ENCODE measurements at regions not wholly inside any gene's neighbourhood (a gene's known extent, or its start where the extent isn't known, plus 50 kb on each side); places are given as distances from the start of the nearest gene placed in this dataset.

DNA sequence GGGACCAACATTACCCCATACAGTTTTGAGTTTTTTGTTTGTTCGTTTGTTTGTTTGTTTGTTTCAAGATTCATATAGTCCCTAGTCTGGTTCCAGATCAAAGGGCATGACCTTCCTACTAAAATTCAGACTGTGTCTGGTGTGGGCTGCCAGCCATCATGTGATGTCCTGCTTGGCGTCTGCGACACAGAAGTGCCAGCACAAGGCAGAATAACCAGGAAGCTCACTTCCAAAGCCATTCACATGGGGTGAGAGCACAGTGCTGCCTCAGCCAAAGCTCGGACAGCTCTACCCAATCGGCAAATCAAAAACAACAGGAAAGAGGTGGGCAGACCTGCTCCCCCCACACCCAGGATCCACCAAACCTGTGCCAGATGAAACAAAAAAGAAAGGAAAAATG is 142.6 kb upstream of the THBS1 start:
- Histone ChIP-seq H3K36me3 (ENCODE audit: insufficient read depth in 1 of 2, low read depth in 1 of 2) (no peaks in the 10 kb centered on the region), H3K4me1 (peaks cover 3% of the 10 kb centered on the region), H3K4me3 (no peak overlapping the region), H3K9me3 (no peaks in the 10 kb centered on the region), H3K27ac (no peak overlapping the region), H3K27me3 (ENCODE audit: insufficient read depth in 3 of 3, low read length in 2 of 3) (no peaks in the 10 kb centered on the region)
- TF ChIP-seq, protein P1, sequence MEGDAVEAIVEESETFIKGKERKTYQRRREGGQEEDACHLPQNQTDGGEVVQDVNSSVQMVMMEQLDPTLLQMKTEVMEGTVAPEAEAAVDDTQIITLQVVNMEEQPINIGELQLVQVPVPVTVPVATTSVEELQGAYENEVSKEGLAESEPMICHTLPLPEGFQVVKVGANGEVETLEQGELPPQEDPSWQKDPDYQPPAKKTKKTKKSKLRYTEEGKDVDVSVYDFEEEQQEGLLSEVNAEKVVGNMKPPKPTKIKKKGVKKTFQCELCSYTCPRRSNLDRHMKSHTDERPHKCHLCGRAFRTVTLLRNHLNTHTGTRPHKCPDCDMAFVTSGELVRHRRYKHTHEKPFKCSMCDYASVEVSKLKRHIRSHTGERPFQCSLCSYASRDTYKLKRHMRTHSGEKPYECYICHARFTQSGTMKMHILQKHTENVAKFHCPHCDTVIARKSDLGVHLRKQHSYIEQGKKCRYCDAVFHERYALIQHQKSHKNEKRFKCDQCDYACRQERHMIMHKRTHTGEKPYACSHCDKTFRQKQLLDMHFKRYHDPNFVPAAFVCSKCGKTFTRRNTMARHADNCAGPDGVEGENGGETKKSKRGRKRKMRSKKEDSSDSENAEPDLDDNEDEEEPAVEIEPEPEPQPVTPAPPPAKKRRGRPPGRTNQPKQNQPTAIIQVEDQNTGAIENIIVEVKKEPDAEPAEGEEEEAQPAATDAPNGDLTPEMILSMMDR (IDR thresholded peaks at IDR 0.05), result no peak
- DNase-seq (peak in 1 of 2 donors; percentile 61), ATAC-seq (no peak)
- 17 to 36% (median 25%) methylated on average over 5 of the region's 5 CpGs for WGBS, 3 donors
- intact Hi-C loops (cut with DNase I), result no loop called here

DNA sequence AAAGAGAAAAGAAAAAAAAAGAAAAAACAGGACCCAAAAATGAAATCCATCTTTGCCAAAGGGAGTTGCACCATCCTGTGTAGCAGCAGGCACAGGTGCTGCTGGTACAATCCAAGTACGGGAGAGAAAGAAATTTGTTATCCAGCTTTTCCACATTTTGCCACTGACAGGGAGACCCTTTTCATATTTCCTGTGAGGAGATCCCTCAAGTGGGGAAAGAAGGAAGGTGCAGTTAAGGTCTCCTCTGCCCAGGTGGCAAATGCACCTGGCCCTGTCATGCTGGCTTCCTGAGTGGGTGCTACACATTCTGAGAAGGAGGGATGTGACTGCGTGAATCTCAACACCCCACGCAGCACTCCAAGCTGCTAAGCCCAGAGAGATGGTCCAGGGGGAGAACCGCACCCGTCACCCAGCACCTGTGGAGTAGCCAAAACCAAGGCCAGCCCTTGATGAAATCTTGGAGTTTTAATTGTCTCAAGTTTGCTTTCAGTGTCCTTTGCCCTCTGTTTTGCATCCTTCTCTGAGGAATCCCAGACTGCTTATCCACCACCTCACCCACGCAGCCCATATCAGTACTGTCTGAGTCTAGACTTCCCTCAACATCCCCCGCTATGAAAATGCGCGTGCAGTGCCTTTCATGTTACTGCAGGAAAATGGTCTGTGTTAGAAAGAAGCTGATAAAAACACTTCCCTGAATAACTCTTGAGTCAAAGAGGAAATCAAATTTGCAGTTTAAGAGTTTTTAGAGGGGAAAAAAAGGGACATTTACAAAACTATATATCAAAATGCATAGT is 141.9 kb upstream of the THBS1 start:
- ATAC-seq, result no peak

DNA sequence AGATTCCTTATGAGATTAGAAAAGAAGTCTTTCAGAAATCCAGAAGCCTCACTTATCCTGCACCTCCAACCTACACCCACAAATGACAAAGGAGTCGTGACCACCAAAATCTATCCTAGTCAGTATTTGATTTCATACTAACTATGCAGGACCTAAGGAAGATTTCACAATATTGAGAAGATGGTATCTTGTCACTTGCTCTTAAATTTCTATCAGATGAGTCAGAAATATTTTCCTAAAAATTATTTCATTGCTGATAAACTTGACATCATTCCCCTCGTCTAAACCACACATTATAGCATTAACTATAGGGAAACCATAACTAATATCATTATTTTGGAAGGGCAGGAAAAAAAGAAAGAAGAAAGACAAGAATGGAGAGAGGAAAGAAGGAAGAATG is 138.0 kb upstream of the THBS1 start:
- TF ChIP-seq, protein P1 (IDR thresholded peaks at IDR 0.05), result no peak
- H3K36me3 ChIP-seq (ENCODE audit: insufficient read depth in 1 of 2, low read depth in 1 of 2), result no peaks in the 10 kb centered on the region
- ATAC-seq (no peak), DNase-seq (no peak)
- intact Hi-C loops (cut with DNase I), result no loop called here
- no peak overlapping the region for H3K27ac ChIP-seq
- H3K9me3 ChIP-seq, result no peaks in the 10 kb centered on the region
- H3K4me1 ChIP-seq, result no peaks in the 10 kb centered on the region
- WGBS, 3 donors, result 66 to 81% (median 71%) methylated on average over 2 of the region's 2 CpGs
- no peak overlapping the region for H3K4me3 ChIP-seq
- H3K27me3 ChIP-seq (ENCODE audit: insufficient read depth in 3 of 3, low read length in 2 of 3), result no peaks in the 10 kb centered on the region

More for the DNA sequence above, 141.9 kb upstream of the THBS1 start:
- no peaks in the 10 kb centered on the region for H3K9me3 ChIP-seq
- no peak overlapping the region for H3K4me3 ChIP-seq
- WGBS, 3 donors, result 80 to 85% (median 83%) methylated on average over 9 of the region's 9 CpGs
- TF ChIP-seq, protein P1 (IDR thresholded peaks at IDR 0.05), result no peak
- DNase-seq, result no peak
- H3K27ac ChIP-seq, result no peak overlapping the region
- H3K27me3 ChIP-seq (ENCODE audit: insufficient read depth in 3 of 3, low read length in 2 of 3), result no peaks in the 10 kb centered on the region
- H3K4me1 ChIP-seq, result no peaks in the 10 kb centered on the region
- intact Hi-C loops (cut with DNase I), result no loop called here
- H3K36me3 ChIP-seq (ENCODE audit: insufficient read depth in 1 of 2, low read depth in 1 of 2), result no peaks in the 10 kb centered on the region

GRCh38 chr15:39443659-39444219 is 137.1 kb upstream of the THBS1 start:
- H3K36me3 ChIP-seq (ENCODE audit: insufficient read depth in 1 of 2, low read depth in 1 of 2), result no peaks in the 10 kb centered on the region
- TF ChIP-seq, protein P1 (IDR thresholded peaks at IDR 0.05), result no peak
- ATAC-seq, result no peak
- no peak overlapping the region for H3K4me3 ChIP-seq
- no peaks in the 10 kb centered on the region for H3K27me3 ChIP-seq (ENCODE audit: insufficient read depth in 3 of 3, low read length in 2 of 3)
- no peaks in the 10 kb centered on the region for H3K4me1 ChIP-seq
- DNase-seq, result no peak
- 97 to 99% (median 98%) methylated on average over 4 of the region's 4 CpGs for WGBS, 3 donors
- intact Hi-C loops (cut with DNase I), result no loop called here
- no peaks in the 10 kb centered on the region for H3K9me3 ChIP-seq
- no peak overlapping the region for H3K27ac ChIP-seq
